WTC11 (cell line): ENCODE measurements at regions not wholly inside any gene's neighbourhood (a gene's known extent, or its start where the extent isn't known, plus 50 kb on each side); places are given as distances from the start of the nearest gene placed in this dataset.

Experiments
- ATAC-seq: fragments of 200-7000 bp; cut with Tn5 transposase; 2 replicates; pipeline ENCODE4 v1.10.0; 2021; ENCODE audit warnings: mild to moderate bottlenecking, moderate library complexity
- CTCF ChIA-PET: fragments of 300-600 bp; sonication (Branson Sonifier 250); formaldehyde crosslinking; loops from one replicate; lab custom pipeline; 2021; ENCODE audit warnings: antibody characterized with exemption; lab: Charles Lee
- POLR2A ChIA-PET: fragments of 350-600 bp; sonication (Branson Sonifier 250); formaldehyde crosslinking; loops from one replicate; lab custom pipeline; 2021; ENCODE audit warnings: antibody characterized with exemption; lab: Charles Lee
- DNase-seq: peaks from one replicate; pipeline ENCODE4 v3.0.0; 2021; ENCODE audit warnings: low spot score
- H3K27ac Mint-ChIP-seq: 2 replicates; pipeline ENCODE4 v1.8.0; 2021; ENCODE audit warnings: mixed read lengths
- H3K27me3 Mint-ChIP-seq: 2 replicates; pipeline ENCODE4 v1.8.0; 2021; ENCODE audit warnings: low read depth, mild to moderate bottlenecking, moderate library complexity, mixed read lengths
- H3K36me3 Mint-ChIP-seq: 2 replicates; pipeline ENCODE4 v1.8.0; 2021; ENCODE audit warnings: mixed read lengths
- H3K4me1 Mint-ChIP-seq: 2 replicates; pipeline ENCODE4 v1.8.0; 2022; ENCODE audit warnings: mixed read lengths
- H3K4me3 Mint-ChIP-seq: 2 replicates; pipeline ENCODE4 v1.8.0; 2021; ENCODE audit warnings: mild to moderate bottlenecking, moderate library complexity, mixed read lengths
- H3K9me3 Mint-ChIP-seq: 2 replicates; pipeline ENCODE4 v1.8.0; 2021; ENCODE audit warnings: mixed read lengths
- CBFB ChIP-seq: sonication (generic); formaldehyde crosslinking; IDR thresholded peaks from 2 replicates; pipeline ENCODE4 v1.8.1; 2022; ENCODE audit warnings: mild to moderate bottlenecking, low read depth, missing genetic modification reagents
- ESRRA ChIP-seq: sonication (generic); formaldehyde crosslinking; IDR thresholded peaks from 2 replicates; pipeline ENCODE4 v1.8.1; 2022; ENCODE audit warnings: mild to moderate bottlenecking, missing genetic modification reagents, borderline replicate concordance
- ETV6 ChIP-seq: sonication (generic); formaldehyde crosslinking; IDR thresholded peaks from 2 replicates; pipeline ENCODE4 v1.8.1; 2022; ENCODE audit warnings: mild to moderate bottlenecking, missing genetic modification reagents
- JUN ChIP-seq: sonication (generic); formaldehyde crosslinking; IDR thresholded peaks from 2 replicates; pipeline ENCODE4 v1.8.0; 2023; ENCODE audit warnings: mild to moderate bottlenecking, missing genetic modification reagents
- MXD4 ChIP-seq: fragments of 250-450 bp; sonication (Bioruptor Pico); IDR thresholded peaks from 2 replicates; pipeline ENCODE4 v1.8.0; 2021; ENCODE audit warnings: mild to moderate bottlenecking, moderate library complexity, borderline replicate concordance
- MYBL2 ChIP-seq: sonication (generic); formaldehyde crosslinking; IDR thresholded peaks from 2 replicates; pipeline ENCODE4 v1.8.1; 2023; ENCODE audit warnings: mild to moderate bottlenecking, moderate library complexity, missing genetic modification reagents
- NR3C1 ChIP-seq: sonication (generic); formaldehyde crosslinking; conservative IDR thresholded peaks from 2 replicates; pipeline ENCODE4 v1.8.1; 2023; ENCODE audit warnings: low read depth, mild to moderate bottlenecking, missing genetic modification reagents
- SP1 ChIP-seq: sonication (generic); formaldehyde crosslinking; conservative IDR thresholded peaks from 2 replicates; pipeline ENCODE4 v1.8.1; 2022; ENCODE audit warnings: missing genetic modification reagents
- ZNF121 ChIP-seq: sonication (generic); formaldehyde crosslinking; IDR thresholded peaks from 2 replicates; pipeline ENCODE4 v1.8.0; 2023; ENCODE audit warnings: missing genetic modification reagents
- ZNF317 ChIP-seq: sonication (generic); formaldehyde crosslinking; IDR thresholded peaks from 2 replicates; pipeline ENCODE4 v1.8.1; 2023; ENCODE audit warnings: low read depth, mild to moderate bottlenecking, moderate library complexity, missing genetic modification reagents, borderline replicate concordance
- ZNF396 ChIP-seq: fragments of 250-450 bp; sonication (Bioruptor Pico); IDR thresholded peaks from 2 replicates; pipeline ENCODE4 v1.8.0; 2021; ENCODE audit warnings: mild to moderate bottlenecking, moderate library complexity, borderline replicate concordance
- ZNF416 ChIP-seq: fragments of 250-450 bp; sonication (Bioruptor Pico); IDR thresholded peaks from 2 replicates; pipeline ENCODE4 v1.9.0; 2021; ENCODE audit warnings: mild to moderate bottlenecking, inconsistent platforms
- ZNF423 ChIP-seq: fragments of 250-450 bp; sonication (Bioruptor Pico); IDR thresholded peaks from 2 replicates; pipeline ENCODE4 v2.1.2; 2022; ENCODE audit warnings: mild to moderate bottlenecking, moderate library complexity
- TF ChIP-seq, protein P1 (sequence below): sonication (generic); formaldehyde crosslinking; conservative IDR thresholded peaks from 2 replicates; pipeline ENCODE4 v1.8.1; 2023; ENCODE audit warnings: mild to moderate bottlenecking, low read depth, missing genetic modification reagents, moderate library complexity
- TF ChIP-seq, protein P2 (sequence below): sonication (generic); formaldehyde crosslinking; IDR thresholded peaks from 2 replicates; pipeline ENCODE4 v1.8.1; 2023; ENCODE audit warnings: mild to moderate bottlenecking, missing genetic modification reagents, moderate library complexity
- TF ChIP-seq, protein P3 (sequence below): fragments of 200-600 bp; IDR thresholded peaks from 2 replicates; pipeline ENCODE4 v1.8.0; 2022; ENCODE audit warnings: antibody characterized with exemption
- TF ChIP-seq, protein P4 (sequence below): sonication (generic); formaldehyde crosslinking; IDR thresholded peaks from 2 replicates; pipeline ENCODE4 v1.8.0; 2022; ENCODE audit warnings: mild to moderate bottlenecking, missing genetic modification reagents
- TF ChIP-seq, protein P5 (sequence below): sonication (generic); formaldehyde crosslinking; IDR thresholded peaks from 2 replicates; pipeline ENCODE4 v1.8.1; 2023; ENCODE audit warnings: mild to moderate bottlenecking, missing genetic modification reagents, borderline replicate concordance
- TF ChIP-seq, protein P6 (sequence below): sonication (generic); formaldehyde crosslinking; IDR thresholded peaks from 2 replicates; pipeline ENCODE4 v1.8.1; 2023; ENCODE audit warnings: mild to moderate bottlenecking, missing genetic modification reagents, moderate library complexity
- TF ChIP-seq, protein P7 (sequence below): sonication (generic); formaldehyde crosslinking; IDR thresholded peaks from 2 replicates; pipeline ENCODE4 v1.8.1; 2022; ENCODE audit warnings: mild to moderate bottlenecking, moderate library complexity, missing genetic modification reagents
- TF ChIP-seq, protein P8 (sequence below): fragments of 250-450 bp; sonication (Bioruptor Pico); conservative IDR thresholded peaks from 2 replicates; pipeline ENCODE4 v1.9.0; 2021; ENCODE audit warnings: mild to moderate bottlenecking

DNA sequence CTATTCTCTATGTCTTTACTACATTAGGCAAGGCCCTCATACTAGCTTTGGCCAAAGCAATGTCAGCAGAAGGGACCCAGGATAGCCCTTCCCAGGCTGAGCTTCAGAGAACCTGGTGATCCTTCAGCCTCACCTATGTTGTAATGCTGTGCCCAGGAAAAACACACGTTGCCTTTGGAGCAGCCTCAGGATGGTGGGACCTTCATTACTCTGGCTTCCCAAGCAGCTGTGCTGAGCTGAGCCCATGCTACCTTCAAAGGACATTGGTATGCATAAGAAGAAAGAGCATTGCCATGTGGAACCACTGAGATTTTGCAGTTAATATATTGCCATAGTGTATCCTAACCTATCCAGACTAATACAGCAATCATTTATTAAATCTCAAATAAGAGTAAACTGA lies 756.4 kb upstream of the ID2 start (continued):
- TF ChIP-seq, protein P1, sequence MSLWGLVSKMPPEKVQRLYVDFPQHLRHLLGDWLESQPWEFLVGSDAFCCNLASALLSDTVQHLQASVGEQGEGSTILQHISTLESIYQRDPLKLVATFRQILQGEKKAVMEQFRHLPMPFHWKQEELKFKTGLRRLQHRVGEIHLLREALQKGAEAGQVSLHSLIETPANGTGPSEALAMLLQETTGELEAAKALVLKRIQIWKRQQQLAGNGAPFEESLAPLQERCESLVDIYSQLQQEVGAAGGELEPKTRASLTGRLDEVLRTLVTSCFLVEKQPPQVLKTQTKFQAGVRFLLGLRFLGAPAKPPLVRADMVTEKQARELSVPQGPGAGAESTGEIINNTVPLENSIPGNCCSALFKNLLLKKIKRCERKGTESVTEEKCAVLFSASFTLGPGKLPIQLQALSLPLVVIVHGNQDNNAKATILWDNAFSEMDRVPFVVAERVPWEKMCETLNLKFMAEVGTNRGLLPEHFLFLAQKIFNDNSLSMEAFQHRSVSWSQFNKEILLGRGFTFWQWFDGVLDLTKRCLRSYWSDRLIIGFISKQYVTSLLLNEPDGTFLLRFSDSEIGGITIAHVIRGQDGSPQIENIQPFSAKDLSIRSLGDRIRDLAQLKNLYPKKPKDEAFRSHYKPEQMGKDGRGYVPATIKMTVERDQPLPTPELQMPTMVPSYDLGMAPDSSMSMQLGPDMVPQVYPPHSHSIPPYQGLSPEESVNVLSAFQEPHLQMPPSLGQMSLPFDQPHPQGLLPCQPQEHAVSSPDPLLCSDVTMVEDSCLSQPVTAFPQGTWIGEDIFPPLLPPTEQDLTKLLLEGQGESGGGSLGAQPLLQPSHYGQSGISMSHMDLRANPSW (CRISPR knock-in tag) = no peak
- TF ChIP-seq, protein P2, sequence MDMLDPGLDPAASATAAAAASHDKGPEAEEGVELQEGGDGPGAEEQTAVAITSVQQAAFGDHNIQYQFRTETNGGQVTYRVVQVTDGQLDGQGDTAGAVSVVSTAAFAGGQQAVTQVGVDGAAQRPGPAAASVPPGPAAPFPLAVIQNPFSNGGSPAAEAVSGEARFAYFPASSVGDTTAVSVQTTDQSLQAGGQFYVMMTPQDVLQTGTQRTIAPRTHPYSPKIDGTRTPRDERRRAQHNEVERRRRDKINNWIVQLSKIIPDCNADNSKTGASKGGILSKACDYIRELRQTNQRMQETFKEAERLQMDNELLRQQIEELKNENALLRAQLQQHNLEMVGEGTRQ = no peak

DNA sequence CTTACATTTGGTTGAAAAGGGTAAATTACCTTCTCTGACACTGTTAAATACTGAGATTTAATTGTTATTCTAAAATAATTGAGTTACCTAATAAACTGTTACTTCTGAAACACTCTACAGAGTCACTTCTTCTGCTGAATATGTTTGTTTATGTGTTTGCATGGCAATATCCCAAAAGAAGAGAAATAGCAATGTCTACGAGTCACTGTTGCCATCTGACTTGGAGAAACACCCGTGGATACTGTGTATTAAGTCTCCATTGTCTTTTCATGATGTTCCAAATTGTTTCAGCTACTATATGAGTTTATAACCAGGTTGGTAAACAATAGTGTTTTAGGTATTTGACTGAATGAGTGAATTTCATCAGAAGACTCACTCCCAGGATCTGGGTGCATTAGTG lies 754.2 kb upstream of the ID2 start:
- TF ChIP-seq, protein P3, sequence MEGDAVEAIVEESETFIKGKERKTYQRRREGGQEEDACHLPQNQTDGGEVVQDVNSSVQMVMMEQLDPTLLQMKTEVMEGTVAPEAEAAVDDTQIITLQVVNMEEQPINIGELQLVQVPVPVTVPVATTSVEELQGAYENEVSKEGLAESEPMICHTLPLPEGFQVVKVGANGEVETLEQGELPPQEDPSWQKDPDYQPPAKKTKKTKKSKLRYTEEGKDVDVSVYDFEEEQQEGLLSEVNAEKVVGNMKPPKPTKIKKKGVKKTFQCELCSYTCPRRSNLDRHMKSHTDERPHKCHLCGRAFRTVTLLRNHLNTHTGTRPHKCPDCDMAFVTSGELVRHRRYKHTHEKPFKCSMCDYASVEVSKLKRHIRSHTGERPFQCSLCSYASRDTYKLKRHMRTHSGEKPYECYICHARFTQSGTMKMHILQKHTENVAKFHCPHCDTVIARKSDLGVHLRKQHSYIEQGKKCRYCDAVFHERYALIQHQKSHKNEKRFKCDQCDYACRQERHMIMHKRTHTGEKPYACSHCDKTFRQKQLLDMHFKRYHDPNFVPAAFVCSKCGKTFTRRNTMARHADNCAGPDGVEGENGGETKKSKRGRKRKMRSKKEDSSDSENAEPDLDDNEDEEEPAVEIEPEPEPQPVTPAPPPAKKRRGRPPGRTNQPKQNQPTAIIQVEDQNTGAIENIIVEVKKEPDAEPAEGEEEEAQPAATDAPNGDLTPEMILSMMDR = no peak
- TF ChIP-seq ETV6 (CRISPR knock-in tag) = no peak
- no peak for TF ChIP-seq ZNF396 (CRISPR knock-in tag)
- ChIA-PET CTCF (no interaction called here), POLR2A (no interaction called here)
- no peak for ATAC-seq
- Mint-ChIP-seq H3K36me3 (no peaks in the 10 kb centered on the region), H3K4me3 (no peak overlapping the region), H3K27me3 (no peaks in the 10 kb centered on the region), H3K9me3 (peaks cover 5% of the 10 kb centered on the region), H3K4me1 (peaks cover 15% of the 10 kb centered on the region), H3K27ac (no peak overlapping the region)
- no peak for DNase-seq

DNA sequence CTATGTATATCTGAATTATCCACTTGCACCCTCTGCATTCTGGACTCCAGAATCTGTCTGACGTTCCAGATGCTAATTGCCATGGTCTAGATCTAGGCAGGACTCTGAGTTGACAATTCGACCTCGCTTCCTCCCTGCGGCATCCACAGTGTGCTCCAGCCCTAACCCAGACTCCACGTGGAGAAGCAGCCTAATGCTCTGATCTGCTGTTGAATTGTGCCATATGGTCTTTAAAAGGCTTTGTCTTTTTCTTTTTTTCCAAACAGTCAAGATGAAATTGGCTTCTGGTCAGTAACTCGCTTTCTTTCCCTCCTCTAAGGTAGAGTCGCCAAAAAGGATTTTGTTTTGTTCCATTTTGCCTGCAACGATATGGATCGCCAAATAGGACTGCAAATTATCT lies 752.6 kb upstream of the ID2 start:
- POLR2A ChIA-PET = no interaction called here
- CTCF ChIA-PET = no interaction called here

More for the DNA sequence above, 752.6 kb upstream of the ID2 start:
- Mint-ChIP-seq H3K36me3 (no peaks in the 10 kb centered on the region), H3K27ac (no peak overlapping the region), H3K4me1 (peaks cover 15% of the 10 kb centered on the region), H3K4me3 (no peak overlapping the region), H3K9me3 (no peaks in the 10 kb centered on the region), H3K27me3 (no peaks in the 10 kb centered on the region)
- ATAC-seq = no peak
- TF ChIP-seq NR3C1 (CRISPR knock-in tag) (no peak), JUN (CRISPR knock-in tag) (no peak), ESRRA (CRISPR knock-in tag) (no peak), ZNF396 (CRISPR knock-in tag) (no peak), CBFB (CRISPR knock-in tag) (no peak), ZNF416 (CRISPR knock-in tag) (no peak), ZNF121 (CRISPR knock-in tag) (no peak), MYBL2 (no peak), ZNF317 (CRISPR knock-in tag) (no peak), MXD4 (CRISPR knock-in tag) (no peak), SP1 (CRISPR knock-in tag) (no peak), ZNF423 (CRISPR knock-in tag) (no peak)
- TF ChIP-seq, protein P4, sequence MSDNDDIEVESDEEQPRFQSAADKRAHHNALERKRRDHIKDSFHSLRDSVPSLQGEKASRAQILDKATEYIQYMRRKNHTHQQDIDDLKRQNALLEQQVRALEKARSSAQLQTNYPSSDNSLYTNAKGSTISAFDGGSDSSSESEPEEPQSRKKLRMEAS (CRISPR knock-in tag) = no peak
- TF ChIP-seq, protein P5, sequence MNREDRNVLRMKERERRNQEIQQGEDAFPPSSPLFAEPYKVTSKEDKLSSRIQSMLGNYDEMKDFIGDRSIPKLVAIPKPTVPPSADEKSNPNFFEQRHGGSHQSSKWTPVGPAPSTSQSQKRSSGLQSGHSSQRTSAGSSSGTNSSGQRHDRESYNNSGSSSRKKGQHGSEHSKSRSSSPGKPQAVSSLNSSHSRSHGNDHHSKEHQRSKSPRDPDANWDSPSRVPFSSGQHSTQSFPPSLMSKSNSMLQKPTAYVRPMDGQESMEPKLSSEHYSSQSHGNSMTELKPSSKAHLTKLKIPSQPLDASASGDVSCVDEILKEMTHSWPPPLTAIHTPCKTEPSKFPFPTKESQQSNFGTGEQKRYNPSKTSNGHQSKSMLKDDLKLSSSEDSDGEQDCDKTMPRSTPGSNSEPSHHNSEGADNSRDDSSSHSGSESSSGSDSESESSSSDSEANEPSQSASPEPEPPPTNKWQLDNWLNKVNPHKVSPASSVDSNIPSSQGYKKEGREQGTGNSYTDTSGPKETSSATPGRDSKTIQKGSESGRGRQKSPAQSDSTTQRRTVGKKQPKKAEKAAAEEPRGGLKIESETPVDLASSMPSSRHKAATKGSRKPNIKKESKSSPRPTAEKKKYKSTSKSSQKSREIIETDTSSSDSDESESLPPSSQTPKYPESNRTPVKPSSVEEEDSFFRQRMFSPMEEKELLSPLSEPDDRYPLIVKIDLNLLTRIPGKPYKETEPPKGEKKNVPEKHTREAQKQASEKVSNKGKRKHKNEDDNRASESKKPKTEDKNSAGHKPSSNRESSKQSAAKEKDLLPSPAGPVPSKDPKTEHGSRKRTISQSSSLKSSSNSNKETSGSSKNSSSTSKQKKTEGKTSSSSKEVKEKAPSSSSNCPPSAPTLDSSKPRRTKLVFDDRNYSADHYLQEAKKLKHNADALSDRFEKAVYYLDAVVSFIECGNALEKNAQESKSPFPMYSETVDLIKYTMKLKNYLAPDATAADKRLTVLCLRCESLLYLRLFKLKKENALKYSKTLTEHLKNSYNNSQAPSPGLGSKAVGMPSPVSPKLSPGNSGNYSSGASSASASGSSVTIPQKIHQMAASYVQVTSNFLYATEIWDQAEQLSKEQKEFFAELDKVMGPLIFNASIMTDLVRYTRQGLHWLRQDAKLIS (CRISPR knock-in tag) = no peak
- TF ChIP-seq, protein P6, sequence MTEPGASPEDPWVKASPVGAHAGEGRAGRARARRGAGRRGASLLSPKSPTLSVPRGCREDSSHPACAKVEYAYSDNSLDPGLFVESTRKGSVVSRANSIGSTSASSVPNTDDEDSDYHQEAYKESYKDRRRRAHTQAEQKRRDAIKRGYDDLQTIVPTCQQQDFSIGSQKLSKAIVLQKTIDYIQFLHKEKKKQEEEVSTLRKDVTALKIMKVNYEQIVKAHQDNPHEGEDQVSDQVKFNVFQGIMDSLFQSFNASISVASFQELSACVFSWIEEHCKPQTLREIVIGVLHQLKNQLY (CRISPR knock-in tag) = no peak
- TF ChIP-seq, protein P7, sequence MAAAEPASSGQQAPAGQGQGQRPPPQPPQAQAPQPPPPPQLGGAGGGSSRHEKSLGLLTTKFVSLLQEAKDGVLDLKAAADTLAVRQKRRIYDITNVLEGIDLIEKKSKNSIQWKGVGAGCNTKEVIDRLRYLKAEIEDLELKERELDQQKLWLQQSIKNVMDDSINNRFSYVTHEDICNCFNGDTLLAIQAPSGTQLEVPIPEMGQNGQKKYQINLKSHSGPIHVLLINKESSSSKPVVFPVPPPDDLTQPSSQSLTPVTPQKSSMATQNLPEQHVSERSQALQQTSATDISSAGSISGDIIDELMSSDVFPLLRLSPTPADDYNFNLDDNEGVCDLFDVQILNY (CRISPR knock-in tag) = no peak
- TF ChIP-seq, protein P8, sequence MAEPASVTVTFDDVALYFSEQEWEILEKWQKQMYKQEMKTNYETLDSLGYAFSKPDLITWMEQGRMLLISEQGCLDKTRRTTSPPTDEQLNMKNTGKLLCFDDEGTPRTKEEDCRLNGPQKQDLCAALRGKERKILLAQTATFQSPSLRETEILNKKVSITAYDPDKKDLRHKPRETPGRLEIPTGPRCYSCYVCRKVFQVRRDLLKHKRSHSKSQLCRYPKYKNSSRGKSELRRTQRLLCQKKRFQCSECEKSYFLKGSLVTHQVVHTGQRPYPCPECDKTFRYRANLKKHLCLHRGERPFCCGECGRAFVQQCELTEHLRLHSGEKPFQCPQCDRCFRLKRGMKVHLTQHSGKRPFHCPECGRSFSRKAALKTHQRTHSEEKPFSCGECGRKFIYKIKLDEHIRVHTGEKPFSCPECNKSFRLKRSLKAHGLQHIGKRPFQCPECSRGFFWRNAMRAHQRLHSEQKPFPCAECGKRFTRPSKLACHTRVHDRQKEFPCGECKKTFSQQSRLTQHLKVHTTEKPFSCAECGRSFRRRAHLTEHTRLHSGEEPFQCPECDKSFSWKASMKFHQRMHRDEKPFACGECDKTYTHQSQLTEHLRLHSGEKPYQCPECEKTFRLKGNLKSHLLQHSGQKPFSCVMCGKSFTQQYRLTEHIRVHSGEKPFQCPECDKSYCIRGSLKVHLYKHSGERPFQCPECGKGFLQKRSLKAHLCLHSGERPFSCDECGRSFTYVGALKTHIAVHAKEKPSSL (CRISPR knock-in tag) = no peak
- no peak for DNase-seq
